K562 (cell line): ENCODE measurements at regions not wholly inside any gene's neighbourhood (a gene's known extent, or its start where the extent isn't known, plus 50 kb on each side); places are given as distances from the start of the nearest gene placed in this dataset.

Source experiments
- BCL6 ChIP-seq: fragments of 250-450 bp; sonication (Bioruptor Pico); IDR thresholded peaks from 2 replicates; pipeline ENCODE4 v1.4.0; 2020
- HNRNPH1 ChIP-seq: fragments of 200-400 bp; formaldehyde crosslinking; optimal IDR thresholded peaks from 2 replicates; pipeline ENCODE3; 2017; ENCODE audit warnings: low read depth, mild to moderate bottlenecking, low read length, moderate library complexity
- MEIS2 ChIP-seq: fragments of 450-650 bp; IDR thresholded peaks from 2 replicates; pipeline ENCODE4 v1.6.1; 2014; ENCODE audit warnings: mild to moderate bottlenecking; ENCODE audit not compliant: partially characterized antibody
- PATZ1 ChIP-seq: fragments of 250-450 bp; sonication (Bioruptor Pico); IDR thresholded peaks from 2 replicates; pipeline ENCODE4 v1.5.0; 2020; ENCODE audit warnings: mild to moderate bottlenecking, borderline replicate concordance
- TSHZ1 ChIP-seq: fragments of 250-450 bp; sonication (Bioruptor Pico); IDR thresholded peaks from 2 replicates; pipeline ENCODE4 v1.4.0; 2020; ENCODE audit warnings: mild to moderate bottlenecking, moderate library complexity
- UBTF ChIP-seq, 2 experiments: IDR thresholded peaks; 2 replicates each; pipeline ENCODE4 v1.6.1; 2012; ENCODE audit warnings: improper control_type of control experiment in 2 of 2, low read depth in 2 of 2, low read length in 2 of 2, borderline replicate concordance in 1 of 2
- XRCC4 ChIP-seq: IDR thresholded peaks from one replicate; pipeline ENCODE4 v1.6.1; 2011; ENCODE audit not compliant: insufficient read depth, insufficient read length; ENCODE audit errors: extremely low read depth
- ZFPM2 ChIP-seq: fragments of 250-450 bp; sonication (Bioruptor Pico); IDR thresholded peaks from 2 replicates; pipeline ENCODE4 v1.5.1; 2022; ENCODE audit warnings: mild to moderate bottlenecking
- TF ChIP-seq, protein P1 (sequence below): fragments of 250-450 bp; sonication (Bioruptor Pico); IDR thresholded peaks from 2 replicates; pipeline ENCODE4 v1.5.0; 2021; ENCODE audit warnings: mild to moderate bottlenecking, moderate library complexity
- TF ChIP-seq, protein P2 (sequence below): fragments of 200-800 bp; sonication (Bioruptor generic); IDR thresholded peaks from 2 replicates; pipeline ENCODE4 v1.6.1; 2017; ENCODE audit warnings: missing genetic modification characterization, missing compliant biosample characterization
- TF ChIP-seq, protein P3 (sequence below): fragments of 450-650 bp; formaldehyde crosslinking; IDR thresholded peaks from 2 replicates; pipeline ENCODE4 v1.4.0; 2022; ENCODE audit warnings: mild to moderate bottlenecking, moderate library complexity

- TF ChIP-seq TSHZ1 (CRISPR knock-in tag) (peak; percentile 91), XRCC4 (no peak), MEIS2 (peak; percentile 40), HNRNPH1 (no peak), BCL6 (CRISPR knock-in tag) (peak; percentile 91), PATZ1 (CRISPR knock-in tag) (peak; percentile 80; the same call in 1 of the 2 replicates), ZFPM2 (CRISPR knock-in tag) (0 out of 2 replicates have a peak, but pooled peaks have one; percentile 54), UBTF (IDR thresholded peaks at IDR 0.05; ENCODE audit: borderline replicate concordance in 1 of 2, low read depth in 2 of 2, low read length in 2 of 2) (no peak)
- TF ChIP-seq, protein P1, sequence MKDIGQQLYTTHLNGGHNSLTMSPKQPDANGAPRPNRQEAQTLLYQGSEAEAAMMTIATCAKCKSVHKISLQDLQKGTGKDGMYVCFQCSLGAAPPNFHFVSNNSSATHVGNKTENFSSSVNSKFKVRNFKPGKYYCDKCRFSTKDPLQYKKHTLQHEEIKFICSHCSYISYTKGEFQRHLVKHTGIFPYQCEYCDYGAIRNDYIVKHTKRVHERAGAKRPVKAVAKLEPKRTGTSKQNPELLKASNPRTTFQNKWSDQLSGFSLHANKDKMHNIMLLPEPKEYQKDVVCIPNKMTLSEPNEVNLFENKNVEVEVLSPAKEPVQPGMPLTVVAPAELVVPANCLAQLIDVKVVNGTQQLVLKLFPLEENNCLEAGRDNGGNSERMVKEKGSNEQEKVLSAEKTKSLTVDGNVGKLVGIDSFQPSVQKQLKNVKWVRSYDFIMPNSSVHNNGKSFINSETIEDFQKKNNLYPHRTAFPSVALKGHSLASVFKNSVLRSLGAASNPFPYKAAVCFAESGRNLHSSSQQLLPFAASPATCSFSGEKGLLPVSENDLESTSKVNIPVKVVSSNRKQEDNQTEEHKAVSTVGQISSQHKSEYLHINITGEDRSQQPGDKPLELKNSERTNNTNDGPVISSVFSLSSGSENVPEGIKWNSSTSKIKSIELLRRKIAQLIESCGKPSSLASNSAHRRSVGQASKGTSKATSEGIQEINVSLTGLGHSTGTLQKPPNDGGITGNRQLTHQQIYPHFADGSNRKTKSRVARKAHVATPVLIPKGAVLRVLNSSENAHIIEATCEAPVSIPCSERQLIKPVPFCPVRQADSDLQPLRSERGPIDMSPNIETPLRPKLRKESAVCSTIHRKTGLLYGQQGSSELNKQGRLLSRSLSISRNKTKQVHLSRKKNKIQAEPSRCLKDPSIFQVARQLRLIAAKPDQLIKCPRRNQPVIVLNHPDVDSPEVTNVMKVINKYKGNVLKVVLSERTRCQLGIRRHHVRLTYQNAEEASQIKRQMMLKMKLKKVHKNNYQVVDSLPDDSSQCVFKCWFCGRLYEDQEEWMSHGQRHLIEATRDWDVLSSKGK (CRISPR knock-in tag) = 0 out of 2 replicates have a peak, but pooled peaks have one; percentile 18
- TF ChIP-seq, protein P2, sequence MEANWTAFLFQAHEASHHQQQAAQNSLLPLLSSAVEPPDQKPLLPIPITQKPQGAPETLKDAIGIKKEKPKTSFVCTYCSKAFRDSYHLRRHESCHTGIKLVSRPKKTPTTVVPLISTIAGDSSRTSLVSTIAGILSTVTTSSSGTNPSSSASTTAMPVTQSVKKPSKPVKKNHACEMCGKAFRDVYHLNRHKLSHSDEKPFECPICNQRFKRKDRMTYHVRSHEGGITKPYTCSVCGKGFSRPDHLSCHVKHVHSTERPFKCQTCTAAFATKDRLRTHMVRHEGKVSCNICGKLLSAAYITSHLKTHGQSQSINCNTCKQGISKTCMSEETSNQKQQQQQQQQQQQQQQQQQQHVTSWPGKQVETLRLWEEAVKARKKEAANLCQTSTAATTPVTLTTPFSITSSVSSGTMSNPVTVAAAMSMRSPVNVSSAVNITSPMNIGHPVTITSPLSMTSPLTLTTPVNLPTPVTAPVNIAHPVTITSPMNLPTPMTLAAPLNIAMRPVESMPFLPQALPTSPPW (CRISPR knock-in tag) = no peak
- TF ChIP-seq, protein P3, sequence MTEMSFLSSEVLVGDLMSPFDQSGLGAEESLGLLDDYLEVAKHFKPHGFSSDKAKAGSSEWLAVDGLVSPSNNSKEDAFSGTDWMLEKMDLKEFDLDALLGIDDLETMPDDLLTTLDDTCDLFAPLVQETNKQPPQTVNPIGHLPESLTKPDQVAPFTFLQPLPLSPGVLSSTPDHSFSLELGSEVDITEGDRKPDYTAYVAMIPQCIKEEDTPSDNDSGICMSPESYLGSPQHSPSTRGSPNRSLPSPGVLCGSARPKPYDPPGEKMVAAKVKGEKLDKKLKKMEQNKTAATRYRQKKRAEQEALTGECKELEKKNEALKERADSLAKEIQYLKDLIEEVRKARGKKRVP (CRISPR knock-in tag) = peak; percentile 87
Measured at GRCh38 chr16:50457979-50458491, 89.2 kb upstream of the BRD7 start (continued).
